ENCODE measurements at regions not wholly inside any gene's neighbourhood (a gene's known extent, or its start where the extent isn't known, plus 50 kb on each side); places are given as distances from the start of the nearest gene placed in this dataset.

DNA sequence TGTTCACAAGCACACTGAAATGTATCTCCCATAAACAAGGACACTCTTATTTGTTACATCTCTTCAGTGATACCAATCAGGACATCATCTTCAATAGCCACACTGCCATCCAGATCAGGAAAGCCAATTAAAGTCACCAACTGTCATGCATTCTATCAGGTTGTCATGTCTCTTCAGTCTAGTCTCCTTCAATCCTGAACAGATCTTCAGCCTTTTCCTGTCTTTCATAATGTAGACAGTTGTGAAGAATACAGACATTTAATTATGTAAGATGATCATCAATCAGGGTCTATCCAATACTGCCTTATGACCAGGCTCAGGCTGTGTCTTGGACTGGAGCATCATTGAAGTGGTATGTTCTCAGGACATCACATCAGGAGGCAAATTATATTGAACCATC lies 419.8 kb upstream of the SMC2 start:
- TF ChIP-seq POLR2A (IDR thresholded peaks at IDR 0.05), result no peak
- TF ChIP-seq, protein P1, sequence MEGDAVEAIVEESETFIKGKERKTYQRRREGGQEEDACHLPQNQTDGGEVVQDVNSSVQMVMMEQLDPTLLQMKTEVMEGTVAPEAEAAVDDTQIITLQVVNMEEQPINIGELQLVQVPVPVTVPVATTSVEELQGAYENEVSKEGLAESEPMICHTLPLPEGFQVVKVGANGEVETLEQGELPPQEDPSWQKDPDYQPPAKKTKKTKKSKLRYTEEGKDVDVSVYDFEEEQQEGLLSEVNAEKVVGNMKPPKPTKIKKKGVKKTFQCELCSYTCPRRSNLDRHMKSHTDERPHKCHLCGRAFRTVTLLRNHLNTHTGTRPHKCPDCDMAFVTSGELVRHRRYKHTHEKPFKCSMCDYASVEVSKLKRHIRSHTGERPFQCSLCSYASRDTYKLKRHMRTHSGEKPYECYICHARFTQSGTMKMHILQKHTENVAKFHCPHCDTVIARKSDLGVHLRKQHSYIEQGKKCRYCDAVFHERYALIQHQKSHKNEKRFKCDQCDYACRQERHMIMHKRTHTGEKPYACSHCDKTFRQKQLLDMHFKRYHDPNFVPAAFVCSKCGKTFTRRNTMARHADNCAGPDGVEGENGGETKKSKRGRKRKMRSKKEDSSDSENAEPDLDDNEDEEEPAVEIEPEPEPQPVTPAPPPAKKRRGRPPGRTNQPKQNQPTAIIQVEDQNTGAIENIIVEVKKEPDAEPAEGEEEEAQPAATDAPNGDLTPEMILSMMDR (IDR thresholded peaks at IDR 0.05), result no peak

All from adrenal gland (tissue), 5 donors.